ENCODE measurements at regions not wholly inside any gene's neighbourhood (a gene's known extent, or its start where the extent isn't known, plus 50 kb on each side); places are given as distances from the start of the nearest gene placed in this dataset.
"Not testable (repeated sequence)": the region's sequence is repeated elsewhere in the genome, so short reads cannot be mapped to it uniquely, and the experiment has no call there.

- FAIRE-seq, result no peak
- no peak for DNase-seq (ENCODE audit: low spot score)
Observed at GRCh38 chr1:95752515-95753381, 518.7 kb downstream of the RWDD3 start.

- no peak for FAIRE-seq
- no peak for DNase-seq (ENCODE audit: low spot score)
Observed at GRCh38 chr1:95753382-95754016, 519.5 kb downstream of the RWDD3 start.

GRCh38 chr1:95754412-95754811 lies 520.4 kb downstream of the RWDD3 start:
- DNase-seq (ENCODE audit: low spot score) (no peak), FAIRE-seq (no peak)

- no peak for FAIRE-seq
Observed at GRCh38 chr1:95766036-95766435, 532.0 kb downstream of the RWDD3 start.

GRCh38 chr1:95770581-95770980 lies 536.6 kb downstream of the RWDD3 start:
- DNase-seq (ENCODE audit: low spot score) (no peak), FAIRE-seq (no peak)

More at GRCh38 chr1:95766036-95766435, 532.0 kb downstream of the RWDD3 start:
- no peak for DNase-seq (ENCODE audit: low spot score)

GRCh38 chr1:95778217-95778616 lies 544.2 kb downstream of the RWDD3 start:
- DNase-seq (ENCODE audit: low spot score) (no peak), FAIRE-seq (no peak)

GRCh38 chr1:95780836-95781235 lies 546.8 kb downstream of the RWDD3 start:
- FAIRE-seq (no peak), DNase-seq (ENCODE audit: low spot score) (no peak)

GRCh38 chr1:95790136-95790535 lies 556.1 kb downstream of the RWDD3 start:
- FAIRE-seq, result no peak

GRCh38 chr1:95793893-95794292 lies 559.9 kb downstream of the RWDD3 start:
- no peak for FAIRE-seq
- no peak for DNase-seq (ENCODE audit: low spot score)

More at GRCh38 chr1:95790136-95790535, 556.1 kb downstream of the RWDD3 start:
- no peak for DNase-seq (ENCODE audit: low spot score)

GRCh38 chr1:95797761-95798160 lies 563.8 kb downstream of the RWDD3 start:
- DNase-seq (ENCODE audit: low spot score); FAIRE-seq: not testable (repeated sequence)

- DNase-seq (ENCODE audit: low spot score) (no peak), FAIRE-seq (no peak)
Observed at GRCh38 chr1:95806171-95806570, 572.2 kb downstream of the RWDD3 start.

GRCh38 chr1:95809391-95809790 lies 575.4 kb downstream of the RWDD3 start:
- FAIRE-seq, result no peak
- DNase-seq (ENCODE audit: low spot score), result no peak

- no peak for DNase-seq (ENCODE audit: low spot score)
- no peak for FAIRE-seq
Observed at GRCh38 chr1:95815511-95815910, 581.5 kb downstream of the RWDD3 start.

- no peak for FAIRE-seq
- DNase-seq (ENCODE audit: low spot score), result no peak
Observed at GRCh38 chr1:95829556-95829955, 595.5 kb downstream of the RWDD3 start.

- DNase-seq (ENCODE audit: low spot score) (no peak), FAIRE-seq (no peak)
Observed at GRCh38 chr1:95832370-95832769, 598.4 kb downstream of the RWDD3 start.

GRCh38 chr1:95849439-95849838 lies 615.4 kb downstream of the RWDD3 start:
- DNase-seq (ENCODE audit: low spot score), result no peak
- no peak for FAIRE-seq

- FAIRE-seq (no peak), DNase-seq (ENCODE audit: low spot score) (no peak)
Observed at GRCh38 chr1:95850165-95850649, 616.2 kb downstream of the RWDD3 start.

GRCh38 chr1:95850763-95851162 lies 616.8 kb downstream of the RWDD3 start:
- DNase-seq (ENCODE audit: low spot score) (no peak), FAIRE-seq (no peak)

- DNase-seq (ENCODE audit: low spot score) (no peak), FAIRE-seq (no peak)
Observed at GRCh38 chr1:95852483-95853070, 618.6 kb downstream of the RWDD3 start.

- FAIRE-seq (no peak), DNase-seq (ENCODE audit: low spot score) (no peak)
Observed at GRCh38 chr1:95854457-95854856, 620.4 kb downstream of the RWDD3 start.

- DNase-seq (ENCODE audit: low spot score) (no peak), FAIRE-seq (no peak)
Observed at GRCh38 chr1:95863086-95863485, 629.1 kb downstream of the RWDD3 start.

- no peak for DNase-seq (ENCODE audit: low spot score)
- FAIRE-seq, result no peak
Observed at GRCh38 chr1:95865769-95866168, 631.8 kb downstream of the RWDD3 start.

All from RCC 7860 (cell line).